Fibroblast of lung (primary cell): ENCODE measurements at regions not wholly inside any gene's neighbourhood (a gene's known extent, or its start where the extent isn't known, plus 50 kb on each side); places are given as distances from the start of the nearest gene placed in this dataset.

Experiments
- DNase-seq, 2 donors: peaks; one replicate each; pipeline versions ENCODE4 v3.0.0 to v3.0.0-alpha.2; 2010; ENCODE audit warnings: low read depth in 2 of 2
- H2AFZ ChIP-seq: 2 replicates; pipeline ENCODE4 v1.5.1; 2012; ENCODE audit warnings: low read length, control low read depth, inconsistent platforms
- H3K27ac ChIP-seq: 2 replicates; pipeline ENCODE4 v1.5.1; 2011; ENCODE audit warnings: low read length, control low read depth; ENCODE audit not compliant: insufficient read depth
- H3K27me3 ChIP-seq: 2 replicates; pipeline ENCODE4 v1.5.1; 2011; ENCODE audit warnings: mild to moderate bottlenecking, low read length; ENCODE audit not compliant: control insufficient read depth, insufficient read depth
- H3K36me3 ChIP-seq: 2 replicates; pipeline ENCODE4 v1.5.1; 2011; ENCODE audit warnings: low read length; ENCODE audit not compliant: control insufficient read depth, insufficient read depth
- H3K4me1 ChIP-seq: 2 replicates; pipeline ENCODE4 v1.5.1; 2011; ENCODE audit warnings: low read length; ENCODE audit not compliant: control insufficient read depth, insufficient read depth; ENCODE audit errors: extremely low read depth
- H3K4me2 ChIP-seq: 2 replicates; pipeline ENCODE4 v1.5.1; 2011; ENCODE audit warnings: low read length, control low read depth; ENCODE audit not compliant: insufficient read depth; ENCODE audit errors: extremely low read depth
- H3K4me3 ChIP-seq, 4 experiments: fragments of 200-600 bp in 1 of 4; sonication (generic) in 1 of 4; replicated peaks in 1 of 4; 2 replicates each; pipeline ENCODE4 v1.5.1; 2011 to 2016; ENCODE audit warnings: low read length in 4 of 4, low read depth in 3 of 4, mild to moderate bottlenecking in 3 of 4, control low read depth in 2 of 4, inconsistent platforms in 1 of 4, mixed read lengths in 1 of 4; ENCODE audit not compliant: insufficient read depth in 1 of 4; ENCODE audit errors: control extremely low read depth in 1 of 4
- H3K79me2 ChIP-seq: 2 replicates; pipeline ENCODE4 v1.5.1; 2012; ENCODE audit warnings: mild to moderate bottlenecking, low read length, inconsistent platforms; ENCODE audit not compliant: control insufficient read depth, insufficient read depth
- H3K9ac ChIP-seq: 2 replicates; pipeline ENCODE4 v1.5.1; 2011; ENCODE audit warnings: mild to moderate bottlenecking, low read length, control low read depth; ENCODE audit not compliant: insufficient read depth
- H3K9me3 ChIP-seq: 2 replicates; pipeline ENCODE4 v1.5.1; 2012; ENCODE audit warnings: low read depth, low read length; ENCODE audit not compliant: control insufficient read depth, insufficient read depth
- H4K20me1 ChIP-seq: 2 replicates; pipeline ENCODE4 v1.5.1; 2011; ENCODE audit warnings: low read length; ENCODE audit not compliant: control insufficient read depth, insufficient read depth; ENCODE audit errors: extremely low read depth
- EZH2 ChIP-seq: IDR thresholded peaks from 2 replicates; pipeline ENCODE4 v1.5.1; 2012; ENCODE audit warnings: low read length, control low read depth, mild to moderate bottlenecking; ENCODE audit errors: missing control alignments
- TF ChIP-seq, protein P1 (sequence below), 2 donors: IDR thresholded peaks in 1 of 2; conservative IDR thresholded peaks in 1 of 2; 1 replicate in 1 of 2; 2 replicates in 1 of 2; pipeline ENCODE4 v1.5.1; 2011 to 2012; ENCODE audit warnings: low read length in 2 of 2, control low read depth in 1 of 2, inconsistent platforms in 1 of 2, low read depth in 1 of 2, mild to moderate bottlenecking in 1 of 2

DNA sequence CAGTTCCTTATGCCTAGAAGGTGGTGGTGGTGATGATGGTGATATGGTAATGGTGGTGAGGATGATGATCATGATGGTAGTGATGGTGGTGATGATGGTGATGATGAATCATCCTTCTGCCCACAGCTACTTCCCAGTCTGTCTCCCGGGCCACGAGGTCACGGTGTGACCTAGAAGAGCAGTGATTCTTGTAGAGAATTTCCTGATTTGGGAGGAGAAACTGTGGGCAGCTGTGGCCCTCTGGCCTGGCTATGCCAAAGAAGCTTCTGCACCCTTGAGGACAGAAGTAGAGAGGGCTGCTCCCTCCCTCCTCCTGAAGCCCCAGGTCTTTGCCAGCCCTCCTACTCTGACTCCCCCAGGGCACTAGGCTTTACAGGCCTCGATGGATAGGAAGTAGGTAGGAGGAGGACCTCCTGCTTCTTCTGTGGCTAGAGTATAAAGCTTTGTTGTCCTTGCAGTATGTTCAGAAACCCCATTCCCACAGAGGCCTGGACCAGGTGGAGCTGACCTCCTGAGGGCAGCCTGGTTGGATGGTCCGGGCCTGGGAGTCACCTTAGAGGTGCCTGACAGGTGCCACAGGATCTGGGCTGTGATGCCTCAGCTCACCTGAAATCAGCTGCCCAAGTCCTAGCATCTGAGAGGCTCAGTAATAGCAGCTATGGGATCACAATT lies 57.9 kb upstream of the EPAS1 start:
- H3K4me3 ChIP-seq, result no peak overlapping the region
- H3K9ac ChIP-seq, result no peak overlapping the region
- peak in 1 of 2 donors; percentile 4 for DNase-seq
- H3K27ac ChIP-seq, result no peak overlapping the region
- H2AFZ ChIP-seq, result no peak overlapping the region
- no peaks in the 10 kb centered on the region for H3K9me3 ChIP-seq
- no peak overlapping the region for H3K4me2 ChIP-seq
- no peaks in the 10 kb centered on the region for H3K36me3 ChIP-seq
- H4K20me1 ChIP-seq, result no peaks in the 10 kb centered on the region
- H3K27me3 ChIP-seq, result peaks cover 2% of the 10 kb centered on the region
- TF ChIP-seq, protein P1, sequence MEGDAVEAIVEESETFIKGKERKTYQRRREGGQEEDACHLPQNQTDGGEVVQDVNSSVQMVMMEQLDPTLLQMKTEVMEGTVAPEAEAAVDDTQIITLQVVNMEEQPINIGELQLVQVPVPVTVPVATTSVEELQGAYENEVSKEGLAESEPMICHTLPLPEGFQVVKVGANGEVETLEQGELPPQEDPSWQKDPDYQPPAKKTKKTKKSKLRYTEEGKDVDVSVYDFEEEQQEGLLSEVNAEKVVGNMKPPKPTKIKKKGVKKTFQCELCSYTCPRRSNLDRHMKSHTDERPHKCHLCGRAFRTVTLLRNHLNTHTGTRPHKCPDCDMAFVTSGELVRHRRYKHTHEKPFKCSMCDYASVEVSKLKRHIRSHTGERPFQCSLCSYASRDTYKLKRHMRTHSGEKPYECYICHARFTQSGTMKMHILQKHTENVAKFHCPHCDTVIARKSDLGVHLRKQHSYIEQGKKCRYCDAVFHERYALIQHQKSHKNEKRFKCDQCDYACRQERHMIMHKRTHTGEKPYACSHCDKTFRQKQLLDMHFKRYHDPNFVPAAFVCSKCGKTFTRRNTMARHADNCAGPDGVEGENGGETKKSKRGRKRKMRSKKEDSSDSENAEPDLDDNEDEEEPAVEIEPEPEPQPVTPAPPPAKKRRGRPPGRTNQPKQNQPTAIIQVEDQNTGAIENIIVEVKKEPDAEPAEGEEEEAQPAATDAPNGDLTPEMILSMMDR (conservative IDR thresholded peaks at IDR 0.05 in 1 of 2, IDR thresholded peaks at IDR 0.05 in 1 of 2; ENCODE audit: low read depth in 1 of 2, low read length in 2 of 2), result no peak
- no peak for TF ChIP-seq EZH2
- H3K79me2 ChIP-seq, result no peaks in the 10 kb centered on the region
- no peaks in the 10 kb centered on the region for H3K4me1 ChIP-seq

DNA sequence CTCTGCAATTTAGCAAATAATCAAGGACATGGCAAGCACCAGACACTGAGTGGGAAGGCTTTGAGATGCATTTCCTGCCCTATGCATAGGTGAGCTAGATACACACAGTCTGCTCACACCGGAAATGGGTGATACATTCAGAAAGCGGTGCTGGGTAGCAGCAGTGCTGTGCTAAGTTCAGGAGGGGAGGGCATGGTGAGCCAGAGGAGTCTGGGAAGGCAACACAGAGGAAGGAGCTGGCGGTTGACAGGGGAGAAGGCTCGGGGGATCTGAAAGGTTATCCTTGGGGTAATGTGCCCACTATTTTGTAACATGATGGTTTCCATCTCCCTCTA lies 57.4 kb upstream of the EPAS1 start:
- Histone ChIP-seq H3K27me3 (peaks cover 2% of the 10 kb centered on the region), H3K79me2 (no peaks in the 10 kb centered on the region), H3K9ac (no peak overlapping the region), H4K20me1 (no peaks in the 10 kb centered on the region), H3K4me3 (no peak overlapping the region), H3K36me3 (no peaks in the 10 kb centered on the region), H3K4me1 (no peaks in the 10 kb centered on the region), H2AFZ (no peak overlapping the region), H3K4me2 (no peak overlapping the region), H3K9me3 (no peaks in the 10 kb centered on the region), H3K27ac (no peak overlapping the region)
- DNase-seq, result no peak
- TF ChIP-seq, protein P1 (conservative IDR thresholded peaks at IDR 0.05 in 1 of 2, IDR thresholded peaks at IDR 0.05 in 1 of 2; ENCODE audit: low read depth in 1 of 2, low read length in 2 of 2), result no peak

DNA sequence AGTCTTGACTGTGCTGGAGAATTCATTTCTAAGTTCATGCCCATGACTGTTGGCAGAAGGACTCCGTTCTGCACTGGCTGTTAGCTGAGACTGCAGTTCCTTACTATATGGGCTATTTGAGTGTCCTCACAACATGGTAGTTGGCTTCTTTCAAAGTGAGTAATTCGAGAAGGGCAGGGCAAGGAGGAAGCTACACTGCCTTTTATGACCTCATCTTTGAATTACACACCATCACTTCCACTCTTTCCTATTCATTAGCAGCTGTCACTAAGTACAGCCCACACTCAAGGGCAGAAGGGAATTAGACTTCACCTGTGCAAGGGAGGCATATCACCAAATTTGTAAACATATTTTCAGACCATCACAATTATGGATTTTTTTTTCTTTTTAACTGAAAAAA lies 55.9 kb upstream of the EPAS1 start:
- Histone ChIP-seq H3K27ac (no peak overlapping the region), H3K4me1 (no peaks in the 10 kb centered on the region), H3K79me2 (no peaks in the 10 kb centered on the region), H3K9ac (no peak overlapping the region), H4K20me1 (no peaks in the 10 kb centered on the region), H3K9me3 (no peaks in the 10 kb centered on the region), H2AFZ (no peak overlapping the region), H3K36me3 (no peaks in the 10 kb centered on the region), H3K4me2 (no peak overlapping the region), H3K27me3 (no peaks in the 10 kb centered on the region), H3K4me3 (no peak overlapping the region)
- TF ChIP-seq EZH2, result no peak
- TF ChIP-seq, protein P1 (conservative IDR thresholded peaks at IDR 0.05 in 1 of 2, IDR thresholded peaks at IDR 0.05 in 1 of 2; ENCODE audit: low read depth in 1 of 2, low read length in 2 of 2), result no peak
- DNase-seq, result peak; percentile 24 to 33
